ENCODE measurements at regions not wholly inside any gene's neighbourhood (a gene's known extent, or its start where the extent isn't known, plus 50 kb on each side); places are given as distances from the start of the nearest gene placed in this dataset.
"Not testable (repeated sequence)": the region's sequence is repeated elsewhere in the genome, so short reads cannot be mapped to it uniquely, and the experiment has no call there.

GRCh38 chr2:7866825-7867224 lies 815.0 kb upstream of the ID2 start:
- Mint-ChIP-seq H3K36me3 (ENCODE audit: unreplicated experiment) (no peaks in the 10 kb centered on the region), H3K4me1 (ENCODE audit: low read depth, unreplicated experiment) (peaks cover 3% of the 10 kb centered on the region), H3K9me3 (ENCODE audit: unreplicated experiment) (no peaks in the 10 kb centered on the region), H3K27ac (ENCODE audit: unreplicated experiment) (no peak overlapping the region), H3K27me3 (ENCODE audit: unreplicated experiment) (no peaks in the 10 kb centered on the region), H3K4me3 (ENCODE audit: unreplicated experiment) (no peak overlapping the region)
- no peak for TF ChIP-seq CTCF (IDR thresholded peaks at IDR 0.05; ENCODE audit: partially characterized antibody, unreplicated experiment)
- DNase-seq = no peak

GRCh38 chr2:7867867-7868266 lies 814.0 kb upstream of the ID2 start:
- Mint-ChIP-seq H3K4me3 (ENCODE audit: unreplicated experiment) (no peak overlapping the region), H3K9me3 (ENCODE audit: unreplicated experiment) (no peaks in the 10 kb centered on the region), H3K27ac (ENCODE audit: unreplicated experiment) (no peak overlapping the region), H3K36me3 (ENCODE audit: unreplicated experiment) (no peaks in the 10 kb centered on the region), H3K4me1 (ENCODE audit: low read depth, unreplicated experiment) (peaks cover 3% of the 10 kb centered on the region), H3K27me3 (ENCODE audit: unreplicated experiment) (no peaks in the 10 kb centered on the region)
- TF ChIP-seq CTCF (IDR thresholded peaks at IDR 0.05; ENCODE audit: partially characterized antibody, unreplicated experiment) = no peak
- no peak for DNase-seq

- DNase-seq = no peak
- Mint-ChIP-seq H3K27me3 (ENCODE audit: unreplicated experiment) (no peaks in the 10 kb centered on the region), H3K27ac (ENCODE audit: unreplicated experiment) (no peak overlapping the region), H3K4me1 (ENCODE audit: low read depth, unreplicated experiment) (peaks cover 3% of the 10 kb centered on the region), H3K36me3 (ENCODE audit: unreplicated experiment) (no peaks in the 10 kb centered on the region), H3K9me3 (ENCODE audit: unreplicated experiment) (no peaks in the 10 kb centered on the region), H3K4me3 (ENCODE audit: unreplicated experiment) (no peak overlapping the region)
- no peak for TF ChIP-seq CTCF (IDR thresholded peaks at IDR 0.05; ENCODE audit: partially characterized antibody, unreplicated experiment)
These were observed 813.0 kb upstream of the ID2 start for GRCh38 chr2:7868836-7869235.

GRCh38 chr2:7876445-7876844 lies 805.4 kb upstream of the ID2 start:
- DNase-seq; H3K27me3 Mint-ChIP-seq (ENCODE audit: unreplicated experiment); H3K27ac Mint-ChIP-seq (ENCODE audit: unreplicated experiment); H3K4me3 Mint-ChIP-seq (ENCODE audit: unreplicated experiment); H3K36me3 Mint-ChIP-seq (ENCODE audit: unreplicated experiment); H3K9me3 Mint-ChIP-seq (ENCODE audit: unreplicated experiment); H3K4me1 Mint-ChIP-seq (ENCODE audit: low read depth, unreplicated experiment): not testable (repeated sequence)

- not testable (repeated sequence) for H3K27ac Mint-ChIP-seq (ENCODE audit: unreplicated experiment)
These were observed 803.6 kb upstream of the ID2 start for GRCh38 chr2:7878266-7878665.

GRCh38 chr2:7878786-7879482 lies 802.9 kb upstream of the ID2 start:
- Mint-ChIP-seq H3K4me1 (ENCODE audit: low read depth, unreplicated experiment) (peaks cover 5% of the 10 kb centered on the region), H3K27ac (ENCODE audit: unreplicated experiment) (no peak overlapping the region), H3K27me3 (ENCODE audit: unreplicated experiment) (peaks cover 9% of the 10 kb centered on the region), H3K4me3 (ENCODE audit: unreplicated experiment) (no peak overlapping the region), H3K36me3 (ENCODE audit: unreplicated experiment) (peaks cover 5% of the 10 kb centered on the region), H3K9me3 (ENCODE audit: unreplicated experiment) (no peaks in the 10 kb centered on the region)
- TF ChIP-seq CTCF (IDR thresholded peaks at IDR 0.05; ENCODE audit: partially characterized antibody, unreplicated experiment) = no peak
- DNase-seq = no peak

More at GRCh38 chr2:7878266-7878665, 803.6 kb upstream of the ID2 start:
- not testable (repeated sequence) for H3K36me3 Mint-ChIP-seq (ENCODE audit: unreplicated experiment); H3K4me1 Mint-ChIP-seq (ENCODE audit: low read depth, unreplicated experiment); H3K27me3 Mint-ChIP-seq (ENCODE audit: unreplicated experiment); H3K9me3 Mint-ChIP-seq (ENCODE audit: unreplicated experiment); DNase-seq; H3K4me3 Mint-ChIP-seq (ENCODE audit: unreplicated experiment)
